DOHH2 (cell line): ENCODE measurements at regions not wholly inside any gene's neighbourhood (a gene's known extent, or its start where the extent isn't known, plus 50 kb on each side); places are given as distances from the start of the nearest gene placed in this dataset.

Experiments
- H3F3A ChIP-seq: fragments of 200-600 bp; sonication (generic), shearing (Covaris generic); 2 replicates; pipeline ENCODE4 v1.6.0; 2016; ENCODE audit warnings: antibody characterized with exemption, mild to moderate bottlenecking; ENCODE audit not compliant: control insufficient read depth, insufficient read depth
- H3K27ac ChIP-seq: fragments of 200-600 bp; sonication (generic); 2 replicates; pipeline ENCODE4 v1.5.1; 2014; ENCODE audit warnings: low read depth, mild to moderate bottlenecking, low read length, moderate library complexity
- H3K27me3 ChIP-seq: fragments of 200-600 bp; sonication (generic); 2 replicates; pipeline ENCODE4 v1.6.1; 2014; ENCODE audit warnings: mild to moderate bottlenecking, low read length, mixed read lengths; ENCODE audit not compliant: control insufficient read depth
- H3K36me3 ChIP-seq: fragments of 200-600 bp; sonication (generic); 2 replicates; pipeline ENCODE4 v1.6.1; 2014; ENCODE audit warnings: mild to moderate bottlenecking, low read length, moderate library complexity, mixed read lengths; ENCODE audit not compliant: control insufficient read depth
- H3K4me1 ChIP-seq: fragments of 200-600 bp; sonication (generic); 2 replicates; pipeline ENCODE4 v1.6.1; 2014; ENCODE audit warnings: mild to moderate bottlenecking, low read length, mixed read lengths; ENCODE audit not compliant: control insufficient read depth
- H3K4me2 ChIP-seq: fragments of 200-600 bp; sonication (generic); 2 replicates; pipeline ENCODE4 v1.6.0; 2014; ENCODE audit warnings: mild to moderate bottlenecking, low read length, moderate library complexity
- H3K4me3 ChIP-seq: fragments of 200-600 bp; sonication (generic); 2 replicates; pipeline ENCODE4 v1.5.1; 2014; ENCODE audit warnings: mild to moderate bottlenecking, low read length, mixed read lengths
- H3K79me2 ChIP-seq: fragments of 200-600 bp; sonication (generic); 2 replicates; pipeline ENCODE4 v1.6.1; 2014; ENCODE audit warnings: mild to moderate bottlenecking, low read length, mixed read lengths; ENCODE audit not compliant: control insufficient read depth
- H3K9me2 ChIP-seq: fragments of 200-600 bp; sonication (generic); replicated peaks from 2 replicates; pipeline ENCODE4 v1.6.1; 2014; ENCODE audit warnings: mild to moderate bottlenecking, low read length, mixed read lengths; ENCODE audit not compliant: control insufficient read depth
- H3K9me3 ChIP-seq: fragments of 200-600 bp; sonication (generic); 2 replicates; pipeline ENCODE4 v1.6.1; 2014; ENCODE audit warnings: antibody characterized with exemption, low read length, mixed read lengths; ENCODE audit not compliant: control insufficient read depth, insufficient read depth
- H4K20me1 ChIP-seq: fragments of 200-600 bp; sonication (generic); 2 replicates; pipeline ENCODE4 v1.6.0; 2014; ENCODE audit warnings: low read depth, mild to moderate bottlenecking, antibody characterized with exemption, low read length, moderate library complexity; ENCODE audit not compliant: control insufficient read depth, insufficient read depth
- EZH2phosphoT487 ChIP-seq: fragments of 200-600 bp; sonication (generic); IDR thresholded peaks from 2 replicates; pipeline ENCODE4 v1.6.1; 2017; ENCODE audit warnings: borderline replicate concordance, mild to moderate bottlenecking, antibody characterized with exemption, low read length, moderate library complexity, mixed read lengths
- TF ChIP-seq, protein P1 (sequence below): fragments of 200-600 bp; sonication (generic); IDR thresholded peaks from one replicate; pipeline ENCODE4 v1.5.1; 2014; ENCODE audit warnings: antibody characterized with exemption, mild to moderate bottlenecking, low read depth, low read length; ENCODE audit not compliant: poor library complexity, severe bottlenecking

DNA sequence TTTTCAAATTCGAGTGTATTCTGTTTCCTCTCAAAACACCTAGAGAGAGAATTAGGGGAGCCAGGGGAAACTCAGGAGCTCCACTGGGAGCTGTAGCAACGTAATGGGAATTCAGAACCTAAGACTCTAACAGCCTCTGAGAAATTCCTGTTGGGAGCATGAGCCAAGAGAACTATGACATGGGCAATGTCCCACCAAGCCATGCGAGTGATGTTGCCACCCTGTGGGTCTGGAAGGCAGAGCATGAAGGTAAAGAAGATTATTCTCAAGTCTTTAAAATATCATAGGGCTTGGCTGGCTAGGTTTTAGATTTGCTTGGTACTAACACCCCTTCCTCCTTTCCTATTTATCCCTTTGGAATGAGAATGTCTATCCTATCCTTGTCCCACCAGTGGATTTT, 392.6 kb upstream of the ADAMTS9 start:
- H3K9me3 ChIP-seq = no peaks in the 10 kb centered on the region
- no peak overlapping the region for H3K4me2 ChIP-seq
- H3K36me3 ChIP-seq = no peaks in the 10 kb centered on the region
- no peaks in the 10 kb centered on the region for H4K20me1 ChIP-seq
- no peaks in the 10 kb centered on the region for H3K79me2 ChIP-seq
- H3F3A ChIP-seq = no peaks in the 10 kb centered on the region
- H3K9me2 ChIP-seq = no peaks in the 10 kb centered on the region
- H3K27ac ChIP-seq = no peak overlapping the region
- TF ChIP-seq, protein P1, sequence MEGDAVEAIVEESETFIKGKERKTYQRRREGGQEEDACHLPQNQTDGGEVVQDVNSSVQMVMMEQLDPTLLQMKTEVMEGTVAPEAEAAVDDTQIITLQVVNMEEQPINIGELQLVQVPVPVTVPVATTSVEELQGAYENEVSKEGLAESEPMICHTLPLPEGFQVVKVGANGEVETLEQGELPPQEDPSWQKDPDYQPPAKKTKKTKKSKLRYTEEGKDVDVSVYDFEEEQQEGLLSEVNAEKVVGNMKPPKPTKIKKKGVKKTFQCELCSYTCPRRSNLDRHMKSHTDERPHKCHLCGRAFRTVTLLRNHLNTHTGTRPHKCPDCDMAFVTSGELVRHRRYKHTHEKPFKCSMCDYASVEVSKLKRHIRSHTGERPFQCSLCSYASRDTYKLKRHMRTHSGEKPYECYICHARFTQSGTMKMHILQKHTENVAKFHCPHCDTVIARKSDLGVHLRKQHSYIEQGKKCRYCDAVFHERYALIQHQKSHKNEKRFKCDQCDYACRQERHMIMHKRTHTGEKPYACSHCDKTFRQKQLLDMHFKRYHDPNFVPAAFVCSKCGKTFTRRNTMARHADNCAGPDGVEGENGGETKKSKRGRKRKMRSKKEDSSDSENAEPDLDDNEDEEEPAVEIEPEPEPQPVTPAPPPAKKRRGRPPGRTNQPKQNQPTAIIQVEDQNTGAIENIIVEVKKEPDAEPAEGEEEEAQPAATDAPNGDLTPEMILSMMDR = no peak
- no peak for TF ChIP-seq EZH2phosphoT487
- H3K27me3 ChIP-seq = no peaks in the 10 kb centered on the region
- H3K4me1 ChIP-seq = no peaks in the 10 kb centered on the region
- no peak overlapping the region for H3K4me3 ChIP-seq

DNA sequence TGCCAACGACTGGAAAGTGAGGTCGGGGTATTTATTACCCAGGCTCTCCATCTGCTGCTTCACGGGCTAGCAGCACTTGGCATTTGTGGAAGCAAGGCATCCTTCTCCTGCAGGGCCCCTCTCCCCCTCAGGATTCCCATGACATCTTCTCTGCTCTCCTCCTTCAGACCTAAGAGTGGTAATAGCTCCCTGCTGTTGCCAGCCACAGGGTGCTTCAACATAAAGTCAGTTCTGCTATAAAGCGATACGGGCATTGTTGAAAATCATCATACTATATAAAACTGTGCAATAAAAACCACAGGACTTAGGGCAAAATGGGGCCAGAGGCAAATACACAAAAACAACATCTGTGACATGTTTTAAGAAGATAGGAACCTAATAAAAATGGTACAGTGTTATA, 391.8 kb upstream of the ADAMTS9 start:
- no peak for TF ChIP-seq EZH2phosphoT487
- TF ChIP-seq, protein P1 = no peak
- H3K9me2 ChIP-seq = no peaks in the 10 kb centered on the region
- H3K79me2 ChIP-seq = no peaks in the 10 kb centered on the region
- H3F3A ChIP-seq = no peaks in the 10 kb centered on the region
- no peaks in the 10 kb centered on the region for H3K9me3 ChIP-seq
- no peak overlapping the region for H3K4me2 ChIP-seq
- no peaks in the 10 kb centered on the region for H3K27me3 ChIP-seq
- H4K20me1 ChIP-seq = no peaks in the 10 kb centered on the region
- no peak overlapping the region for H3K4me3 ChIP-seq
- H3K36me3 ChIP-seq = no peaks in the 10 kb centered on the region
- H3K27ac ChIP-seq = no peak overlapping the region
- H3K4me1 ChIP-seq = no peaks in the 10 kb centered on the region

- Histone ChIP-seq H3F3A (no peaks in the 10 kb centered on the region), H3K4me2 (no peak overlapping the region), H3K4me1 (no peaks in the 10 kb centered on the region), H3K79me2 (no peaks in the 10 kb centered on the region), H4K20me1 (no peaks in the 10 kb centered on the region), H3K27ac (no peak overlapping the region), H3K9me2 (no peaks in the 10 kb centered on the region), H3K27me3 (no peaks in the 10 kb centered on the region), H3K36me3 (no peaks in the 10 kb centered on the region), H3K4me3 (no peak overlapping the region), H3K9me3 (no peaks in the 10 kb centered on the region)
- TF ChIP-seq EZH2phosphoT487 = no peak
- TF ChIP-seq, protein P1 = no peak
These were observed 390.9 kb upstream of the ADAMTS9 start for GRCh38 chr3:65078748-65079147.

DNA sequence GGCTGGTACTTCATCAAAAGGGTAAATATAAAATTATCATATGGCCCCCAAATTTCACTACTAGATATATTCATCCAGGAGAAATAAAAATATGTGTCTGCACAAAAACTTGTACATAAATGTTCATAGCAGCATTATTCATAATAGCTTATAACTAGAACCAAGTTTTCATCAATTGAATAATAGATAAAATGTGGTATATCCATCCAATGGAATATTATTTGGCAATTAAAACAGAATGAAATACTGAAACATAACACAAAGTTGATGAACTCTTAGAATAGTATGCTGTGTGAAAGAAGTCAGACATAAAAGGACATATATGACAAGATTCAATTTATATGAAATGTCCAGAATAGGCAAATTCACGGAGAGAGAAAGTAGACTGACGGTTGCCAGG, 389.3 kb upstream of the ADAMTS9 start:
- no peak overlapping the region for H3K27ac ChIP-seq
- no peak overlapping the region for H3K4me2 ChIP-seq
- no peaks in the 10 kb centered on the region for H3K4me1 ChIP-seq
- TF ChIP-seq, protein P1 = no peak
- no peak for TF ChIP-seq EZH2phosphoT487
- H3K4me3 ChIP-seq = no peak overlapping the region
- H4K20me1 ChIP-seq = no peaks in the 10 kb centered on the region
- no peaks in the 10 kb centered on the region for H3K27me3 ChIP-seq
- H3F3A ChIP-seq = no peaks in the 10 kb centered on the region
- no peaks in the 10 kb centered on the region for H3K79me2 ChIP-seq
- no peaks in the 10 kb centered on the region for H3K9me3 ChIP-seq
- H3K9me2 ChIP-seq = no peaks in the 10 kb centered on the region
- no peaks in the 10 kb centered on the region for H3K36me3 ChIP-seq
